Suprapubic skin (tissue), 3 donors: ENCODE measurements at regions not wholly inside any gene's neighbourhood (a gene's known extent, or its start where the extent isn't known, plus 50 kb on each side); places are given as distances from the start of the nearest gene placed in this dataset.

Experiments
- CTCF ChIP-seq, 2 donors: fragments of 200-600 bp in 1 of 2; fragments of 450-650 bp in 1 of 2; sonication (generic) in 1 of 2; IDR thresholded peaks; one replicate each; pipeline ENCODE4 v1.5.1; 2016 to 2019; ENCODE audit warnings: antibody characterized with exemption in 2 of 2, mild to moderate bottlenecking in 1 of 2, moderate library complexity in 1 of 2
- EP300 ChIP-seq: sonication (generic); formaldehyde crosslinking; IDR thresholded peaks from one replicate; pipeline ENCODE4 v1.6.1; 2017; ENCODE audit warnings: antibody characterized with exemption

- TF ChIP-seq CTCF (IDR thresholded peaks at IDR 0.05) = no peak
- TF ChIP-seq EP300 = no peak
These were observed 766.8 kb downstream of the IRX1 start for GRCh38 chr5:4362411-4362810.
